Right lobe of liver (tissue), 6 donors: ENCODE measurements at regions not wholly inside any gene's neighbourhood (a gene's known extent, or its start where the extent isn't known, plus 50 kb on each side); places are given as distances from the start of the nearest gene placed in this dataset.

Source experiments
- ATAC-seq, 4 donors: fragments of 200-7000 bp; cut with Tn5 transposase; one replicate each; pipeline ENCODE4 v1.9.1; 2020; ENCODE audit warnings: mild to moderate bottlenecking in 4 of 4, moderate library complexity in 4 of 4
- DNase-seq, 3 donors: peaks; one replicate each; pipeline ENCODE4 v3.0.0-alpha.2; 2020
- H3K27ac ChIP-seq, 3 donors: fragments of 200-600 bp; one replicate each; pipeline ENCODE4 v1.8.0; 2022
- H3K27me3 ChIP-seq, 2 donors: fragments of 200-600 bp; one replicate each; pipeline ENCODE4 v1.8.0; 2022
- H3K36me3 ChIP-seq, 4 donors: fragments of 200-600 bp; sonication (generic) in 1 of 4; one replicate each; pipeline versions ENCODE4 v1.5.1 to v1.8.0; 2017 to 2022; ENCODE audit warnings: control low read depth in 1 of 4
- H3K4me1 ChIP-seq, 4 donors: fragments of 200-600 bp; sonication (generic) in 1 of 4; one replicate each; pipeline versions ENCODE4 v1.5.1 to v1.8.0; 2017 to 2022; ENCODE audit warnings: control low read depth in 1 of 4
- H3K4me3 ChIP-seq, 3 donors: fragments of 200-600 bp; one replicate each; pipeline ENCODE4 v1.8.0; 2022
- H3K9me3 ChIP-seq, 4 donors: fragments of 200-600 bp; sonication (generic) in 1 of 4; one replicate each; pipeline versions ENCODE4 v1.5.1 to v1.8.0; 2017 to 2022; ENCODE audit warnings: control low read depth in 1 of 4
- CTCF ChIP-seq, 4 donors: fragments of 200-600 bp in 3 of 4; fragments of 450-650 bp in 1 of 4; IDR thresholded peaks; one replicate each; pipeline versions ENCODE4 v1.5.1 to v1.8.0; 2016 to 2022; ENCODE audit warnings: antibody characterized with exemption in 4 of 4, mild to moderate bottlenecking in 2 of 4
- POLR2A ChIP-seq: fragments of 450-650 bp; IDR thresholded peaks from one replicate; pipeline ENCODE4 v1.6.1; 2017; ENCODE audit warnings: antibody characterized with exemption, mild to moderate bottlenecking
- WGBS: methylation state at CpG from one replicate; pipeline ENCODE4 v1.1.6; 2018; ENCODE audit warnings: low coverage, low lambda C conversion rate; ENCODE audit not compliant: insufficient coverage; ENCODE audit errors: missing lambda C conversion rate; 5-methylcytosine and 5-hydroxymethylcytosine counted together
- intact Hi-C, 2 donors: fragments of 100-400 bp; cut with DNase I; formaldehyde crosslinking; loops; one replicate each; pipeline versions ENCODE4 v1.11.2 to v1.14.1; 2022
- donor health status: DM: no; HTN: yes; CAD: no.
- donor health status: DM: no; HTN: no; CAD: no.
- donor health status: DM: no; HTN: no; CAD: no.
- donor health status: DM: no; HTN: yes; CAD: no.
- donor health status: DM: no; HTN: yes; CAD: no.

- 75% methylated on average over 1 of the region's 1 CpG for WGBS
- Histone ChIP-seq H3K27me3 (no peaks in the 10 kb centered on the region), H3K9me3 (no peaks in the 10 kb centered on the region), H3K27ac (no peak overlapping the region), H3K4me3 (no peak overlapping the region), H3K36me3 (no peaks in the 10 kb centered on the region), H3K4me1 (no peaks in the 10 kb centered on the region)
- no peak for ATAC-seq
- TF ChIP-seq POLR2A (no peak), CTCF (IDR thresholded peaks at IDR 0.05) (no peak)
- intact Hi-C loops: no loop called here
- no peak for DNase-seq
Measured at GRCh38 chr7:42758124-42758523, 153.7 kb downstream of the C7orf25 start.

- Histone ChIP-seq H3K27ac (no peak overlapping the region), H3K4me3 (no peak overlapping the region), H3K27me3 (no peaks in the 10 kb centered on the region), H3K9me3 (no peaks in the 10 kb centered on the region), H3K36me3 (no peaks in the 10 kb centered on the region), H3K4me1 (no peaks in the 10 kb centered on the region)
- WGBS: 36% methylated on average over 5 of the region's 5 CpGs
- no peak for TF ChIP-seq POLR2A
- TF ChIP-seq CTCF (IDR thresholded peaks at IDR 0.05): no peak
- no peak for DNase-seq
- no peak for ATAC-seq
- intact Hi-C loops: no loop called here
Measured at GRCh38 chr7:42756841-42757240, 155.0 kb downstream of the C7orf25 start.

GRCh38 chr7:42753811-42754363, 158.0 kb downstream of the C7orf25 start:
- no peaks in the 10 kb centered on the region for H3K4me1 ChIP-seq
- H3K27ac ChIP-seq: no peak overlapping the region
- TF ChIP-seq CTCF (IDR thresholded peaks at IDR 0.05) (no peak), POLR2A (no peak)
- DNase-seq (no peak), ATAC-seq (no peak)
- no peaks in the 10 kb centered on the region for H3K36me3 ChIP-seq
- H3K4me3 ChIP-seq: no peak overlapping the region
- no peaks in the 10 kb centered on the region for H3K9me3 ChIP-seq
- intact Hi-C loops: no loop called here
- no peaks in the 10 kb centered on the region for H3K27me3 ChIP-seq
- WGBS: 17% methylated on average over 2 of the region's 3 CpGs

GRCh38 chr7:42753367-42753766, 158.5 kb downstream of the C7orf25 start:
- H3K9me3 ChIP-seq: no peaks in the 10 kb centered on the region
- no peak for DNase-seq
- no peaks in the 10 kb centered on the region for H3K4me1 ChIP-seq
- WGBS: 81% methylated on average over 2 of the region's 2 CpGs
- no peak for ATAC-seq
- no peaks in the 10 kb centered on the region for H3K36me3 ChIP-seq
- intact Hi-C loops: no loop called here
- no peak overlapping the region for H3K27ac ChIP-seq
- H3K27me3 ChIP-seq: no peaks in the 10 kb centered on the region
- TF ChIP-seq POLR2A: no peak
- TF ChIP-seq CTCF (IDR thresholded peaks at IDR 0.05): no peak
- no peak overlapping the region for H3K4me3 ChIP-seq

- no peak for TF ChIP-seq CTCF (IDR thresholded peaks at IDR 0.05)
- no peak for TF ChIP-seq POLR2A
- WGBS: 33% methylated on average over 4 of the region's 4 CpGs
- intact Hi-C loops: no loop called here
- Histone ChIP-seq H3K36me3 (no peaks in the 10 kb centered on the region), H3K27me3 (no peaks in the 10 kb centered on the region), H3K9me3 (no peaks in the 10 kb centered on the region), H3K4me1 (no peaks in the 10 kb centered on the region), H3K27ac (no peak overlapping the region), H3K4me3 (no peak overlapping the region)
- DNase-seq (no peak), ATAC-seq (no peak)
Measured at GRCh38 chr7:42750172-42750571, 161.7 kb downstream of the C7orf25 start.
